HG03442 (cell line): ENCODE measurements at regions not wholly inside any gene's neighbourhood (a gene's known extent, or its start where the extent isn't known, plus 50 kb on each side); places are given as distances from the start of the nearest gene placed in this dataset.
"Not testable (repeated sequence)": the region's sequence is repeated elsewhere in the genome, so short reads cannot be mapped to it uniquely, and the experiment has no call there.

Experiments
- ATAC-seq: cut with Tn5 transposase; IDR thresholded peaks from one replicate; pipeline ENCODE4 v1.9.1; 2021; ENCODE audit warnings: mild to moderate bottlenecking, moderate library complexity; ENCODE audit not compliant: unreplicated experiment

- ATAC-seq: no peak
Observed at GRCh38 chr3:193800138-193801043, 207.4 kb downstream of the OPA1 start.

GRCh38 chr3:193801097-193801496, 208.1 kb downstream of the OPA1 start:
- no peak for ATAC-seq

- no peak for ATAC-seq
Observed at GRCh38 chr3:193803288-193803687, 210.3 kb downstream of the OPA1 start.

GRCh38 chr3:193805448-193805847, 212.4 kb downstream of the OPA1 start:
- ATAC-seq: no peak

GRCh38 chr3:193808317-193808716, 215.3 kb downstream of the OPA1 start:
- ATAC-seq: no peak

GRCh38 chr3:193809106-193809505, 216.1 kb downstream of the OPA1 start:
- no peak for ATAC-seq

GRCh38 chr3:193812078-193812725, 219.2 kb downstream of the OPA1 start:
- ATAC-seq: no peak

GRCh38 chr3:193812791-193813500, 219.9 kb downstream of the OPA1 start:
- no peak for ATAC-seq

GRCh38 chr3:193813501-193813830, 220.5 kb downstream of the OPA1 start:
- no peak for ATAC-seq

GRCh38 chr3:193814166-193814892, 221.3 kb downstream of the OPA1 start:
- ATAC-seq: no peak

GRCh38 chr3:193815246-193816027, 222.4 kb downstream of the OPA1 start:
- ATAC-seq: no peak

GRCh38 chr3:193816028-193816395, 223.0 kb downstream of the OPA1 start:
- no peak for ATAC-seq

GRCh38 chr3:193816656-193817311, 223.8 kb downstream of the OPA1 start:
- ATAC-seq: no peak

- no peak for ATAC-seq
Observed at GRCh38 chr3:193819117-193820010, 226.4 kb downstream of the OPA1 start.

GRCh38 chr3:193821151-193821668, 228.2 kb downstream of the OPA1 start:
- no peak for ATAC-seq

- no peak for ATAC-seq
Observed at GRCh38 chr3:193822492-193823212, 229.6 kb downstream of the OPA1 start.

- ATAC-seq: not testable (repeated sequence)
Observed at GRCh38 chr3:193823213-193823605, 230.2 kb downstream of the OPA1 start.

GRCh38 chr3:193824365-193824764, 231.4 kb downstream of the OPA1 start:
- ATAC-seq: no peak
